Skeletal muscle tissue (tissue), 3 donors: ENCODE measurements at regions not wholly inside any gene's neighbourhood (a gene's known extent, or its start where the extent isn't known, plus 50 kb on each side); places are given as distances from the start of the nearest gene placed in this dataset.
"Not testable (repeated sequence)": the region's sequence is repeated elsewhere in the genome, so short reads cannot be mapped to it uniquely, and the experiment has no call there.

Experiments
- H3K27ac ChIP-seq: one replicate; pipeline ENCODE4 v1.7.0; 2013; ENCODE audit warnings: mild to moderate bottlenecking, low read depth, low read length, inconsistent platforms
- H3K27me3 ChIP-seq, 3 donors: one replicate each; pipeline ENCODE4 v1.7.0; 2013; ENCODE audit warnings: low read length in 3 of 3; ENCODE audit not compliant: control insufficient read depth in 3 of 3, insufficient read depth in 3 of 3
- H3K36me3 ChIP-seq, 3 donors: one replicate each; pipeline ENCODE4 v1.7.0; 2013; ENCODE audit warnings: low read length in 3 of 3; ENCODE audit not compliant: control insufficient read depth in 3 of 3, insufficient read depth in 3 of 3
- H3K4me1 ChIP-seq, 3 donors: one replicate each; pipeline ENCODE4 v1.7.0; 2013; ENCODE audit warnings: low read length in 3 of 3, mild to moderate bottlenecking in 3 of 3; ENCODE audit not compliant: control insufficient read depth in 3 of 3, insufficient read depth in 3 of 3
- H3K4me3 ChIP-seq, 3 donors: one replicate each; pipeline ENCODE4 v1.7.0; 2013; ENCODE audit warnings: low read length in 3 of 3
- H3K9ac ChIP-seq, 3 donors: one replicate each; pipeline ENCODE4 v1.7.0; 2013; ENCODE audit warnings: low read length in 3 of 3, mild to moderate bottlenecking in 3 of 3, moderate library complexity in 2 of 3, low read depth in 1 of 3
- H3K9me3 ChIP-seq, 3 donors: one replicate each; pipeline ENCODE4 v1.7.0; 2013; ENCODE audit warnings: low read length in 3 of 3; ENCODE audit not compliant: control insufficient read depth in 3 of 3
- donor health status: Osteomylitis.

DNA sequence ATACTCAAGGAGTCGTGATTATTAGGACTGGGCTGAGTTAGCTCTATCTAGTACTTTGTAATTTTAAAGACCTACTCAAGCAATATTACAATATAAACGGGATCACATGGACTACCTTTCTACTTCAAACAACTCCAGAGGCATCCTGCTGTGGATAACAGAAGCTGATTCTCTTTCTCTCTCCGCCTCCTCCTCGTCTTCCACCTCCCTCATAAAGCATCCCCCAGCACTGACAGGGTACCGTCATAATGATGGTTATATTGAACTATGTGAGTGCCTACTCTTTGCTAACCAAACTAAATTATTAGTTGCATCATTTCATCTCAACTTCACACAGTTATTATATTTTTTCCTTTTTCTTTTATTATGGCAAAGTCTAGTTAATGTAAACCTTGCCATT lies 165.4 kb upstream of the FOXF1 start:
- Histone ChIP-seq H3K9ac (no peak overlapping the region), H3K27me3 (peaks cover 18 to 83% (median 63%) of the 10 kb centered on the region in 3 donors), H3K36me3 (no peaks in the 10 kb centered on the region), H3K4me3 (no peak overlapping the region), H3K4me1 (peaks cover 2 to 4% (median 3%) of the 10 kb centered on the region in 3 donors), H3K27ac (no peak overlapping the region), H3K9me3 (no peaks in the 10 kb centered on the region)

DNA sequence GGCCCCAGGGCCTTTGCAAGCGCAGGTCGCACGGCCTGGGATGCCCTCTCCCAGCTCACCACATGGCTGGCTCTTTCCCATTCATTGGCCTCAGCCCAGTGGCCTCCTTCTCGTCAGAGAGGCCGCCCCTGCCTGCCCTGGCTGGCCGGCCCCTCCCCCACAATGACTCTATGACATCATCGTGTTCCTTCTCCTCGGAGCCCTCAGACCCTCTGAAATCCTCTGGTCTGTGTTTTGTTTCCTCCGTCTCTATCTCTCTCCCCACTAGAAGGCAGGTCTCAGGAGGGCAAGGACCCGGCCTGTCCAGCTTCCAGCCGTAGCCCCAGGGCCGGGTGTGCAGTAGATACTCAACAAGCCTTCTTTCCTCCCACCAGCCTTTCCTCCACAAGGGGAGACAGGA lies 164.8 kb upstream of the FOXF1 start:
- Histone ChIP-seq H3K4me1 (peaks cover 2 to 4% (median 3%) of the 10 kb centered on the region in 3 donors), H3K4me3 (no peak overlapping the region), H3K36me3 (no peaks in the 10 kb centered on the region), H3K9ac (no peak overlapping the region), H3K9me3 (no peaks in the 10 kb centered on the region), H3K27ac (no peak overlapping the region), H3K27me3 (peaks cover 19 to 80% (median 61%) of the 10 kb centered on the region in 3 donors)

DNA sequence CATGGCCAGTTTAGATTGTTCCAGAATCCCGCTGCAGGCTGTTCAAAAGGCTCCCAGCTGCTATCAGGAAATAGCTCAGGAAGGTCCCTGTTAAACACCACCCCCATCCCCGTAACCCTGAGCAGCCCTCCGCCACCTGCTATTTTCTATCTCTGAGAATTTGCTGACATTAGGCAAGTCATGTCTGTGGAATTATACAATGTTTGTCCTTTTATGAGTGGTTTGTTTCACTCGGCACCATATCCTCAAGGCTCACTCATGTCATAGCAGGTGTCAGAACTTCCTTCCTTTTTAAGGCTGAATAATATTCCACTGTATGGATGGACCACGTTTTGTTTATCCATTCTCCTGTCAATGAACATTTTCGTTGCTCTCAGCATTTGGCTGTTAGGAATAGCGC lies 164.3 kb upstream of the FOXF1 start:
- no peak overlapping the region for H3K9ac ChIP-seq
- peaks cover 2 to 4% (median 3%) of the 10 kb centered on the region in 3 donors for H3K4me1 ChIP-seq
- peaks cover 19 to 80% (median 59%) of the 10 kb centered on the region in 3 donors for H3K27me3 ChIP-seq
- H3K4me3 ChIP-seq: no peak overlapping the region
- no peaks in the 10 kb centered on the region for H3K9me3 ChIP-seq
- H3K36me3 ChIP-seq: no peaks in the 10 kb centered on the region
- no peak overlapping the region for H3K27ac ChIP-seq

DNA sequence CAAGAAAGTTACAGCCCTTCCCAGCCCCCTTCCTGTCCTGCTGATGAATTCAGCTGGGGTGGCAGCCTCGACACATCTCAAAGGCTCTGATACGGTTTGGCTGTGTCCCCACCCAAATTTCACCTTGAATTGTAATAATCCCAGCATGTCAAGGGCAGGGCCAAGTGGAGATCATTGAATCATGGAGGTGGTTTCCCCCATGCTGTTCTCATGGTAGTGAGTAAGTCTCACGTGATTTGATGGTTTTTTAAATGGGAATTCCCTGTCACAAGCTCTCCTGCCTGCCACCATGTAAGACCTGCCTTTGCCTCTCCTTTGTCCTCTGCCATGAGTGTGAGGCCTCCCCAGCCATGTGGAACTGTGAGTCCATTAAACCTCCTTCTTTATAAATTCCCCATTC lies 163.2 kb upstream of the FOXF1 start:
- Histone ChIP-seq H3K27me3 (peaks cover 25 to 82% (median 57%) of the 10 kb centered on the region in 3 donors), H3K9ac (no peak overlapping the region), H3K36me3 (no peaks in the 10 kb centered on the region), H3K27ac (no peak overlapping the region), H3K9me3 (no peaks in the 10 kb centered on the region), H3K4me3 (no peak overlapping the region), H3K4me1 (peaks cover 2 to 4% (median 3%) of the 10 kb centered on the region in 3 donors)

DNA sequence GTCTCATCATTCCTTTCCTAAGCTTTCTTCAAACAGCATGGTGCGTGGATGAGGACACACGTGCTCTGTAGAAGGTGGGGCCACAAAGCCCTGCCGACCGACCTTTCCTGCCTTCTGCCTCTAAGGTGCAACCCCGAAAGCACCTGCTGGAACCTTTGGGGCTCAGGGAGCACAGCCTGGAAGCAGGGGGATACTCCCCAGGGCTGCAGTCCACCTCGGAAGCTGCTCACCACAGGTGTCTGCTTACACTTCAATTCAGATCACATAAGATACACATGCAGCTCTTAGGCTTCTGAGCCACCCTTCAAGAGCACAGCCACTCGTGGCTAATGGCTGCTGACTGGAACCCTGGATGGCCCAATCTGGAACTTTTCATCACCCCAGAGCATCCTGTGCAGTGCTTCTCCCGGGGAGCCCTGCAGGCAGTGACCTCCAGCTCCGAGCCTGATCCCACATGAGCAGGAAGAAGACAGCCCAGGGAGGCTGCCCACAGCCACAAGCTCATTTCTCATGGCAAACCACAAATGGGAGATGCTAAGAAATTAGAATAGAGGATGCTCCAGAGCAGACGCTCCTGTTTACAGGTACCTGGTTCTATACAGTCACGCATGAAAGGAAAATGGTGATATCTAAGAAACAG lies 162.3 kb upstream of the FOXF1 start:
- no peak overlapping the region for H3K9ac ChIP-seq
- no peak overlapping the region for H3K4me3 ChIP-seq
- H3K27ac ChIP-seq: no peak overlapping the region
- H3K4me1 ChIP-seq: peaks cover 2 to 4% (median 3%) of the 10 kb centered on the region in 3 donors
- no peaks in the 10 kb centered on the region for H3K36me3 ChIP-seq
- H3K9me3 ChIP-seq: no peaks in the 10 kb centered on the region
- peaks cover 28 to 80% (median 55%) of the 10 kb centered on the region in 3 donors for H3K27me3 ChIP-seq

DNA sequence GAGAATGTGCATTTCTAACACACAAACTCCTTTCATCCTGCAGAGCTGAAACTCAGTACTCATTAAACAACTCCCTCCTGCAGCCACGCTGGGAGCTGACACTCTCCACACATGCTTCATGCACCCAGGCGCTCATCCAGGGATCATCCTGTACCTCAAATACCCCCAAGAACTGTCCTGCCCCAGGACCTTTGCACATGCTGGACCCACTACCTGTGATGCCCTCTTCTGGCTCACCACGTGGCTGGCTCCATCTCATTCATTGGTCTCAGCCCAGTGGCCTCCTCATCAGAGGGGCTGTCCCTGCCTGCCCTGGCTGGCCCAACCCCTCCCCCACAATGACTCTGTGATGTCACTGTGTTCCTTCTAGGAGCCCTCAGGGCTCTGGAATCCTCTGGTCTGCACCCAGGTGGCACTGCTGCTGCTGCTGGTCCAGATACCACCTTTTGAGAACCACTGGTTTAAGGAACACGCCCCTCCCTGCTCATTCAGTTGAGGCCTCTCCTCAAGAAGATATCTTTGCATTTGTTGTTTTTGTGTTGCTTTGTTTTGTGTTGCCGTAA lies 160.9 kb upstream of the FOXF1 start:
- no peaks in the 10 kb centered on the region for H3K36me3 ChIP-seq
- H3K27ac ChIP-seq: no peak overlapping the region
- no peaks in the 10 kb centered on the region for H3K4me1 ChIP-seq
- no peak overlapping the region for H3K4me3 ChIP-seq
- no peak overlapping the region for H3K9ac ChIP-seq
- peaks cover 35 to 79% (median 63%) of the 10 kb centered on the region in 3 donors for H3K27me3 ChIP-seq
- H3K9me3 ChIP-seq: no peaks in the 10 kb centered on the region

DNA sequence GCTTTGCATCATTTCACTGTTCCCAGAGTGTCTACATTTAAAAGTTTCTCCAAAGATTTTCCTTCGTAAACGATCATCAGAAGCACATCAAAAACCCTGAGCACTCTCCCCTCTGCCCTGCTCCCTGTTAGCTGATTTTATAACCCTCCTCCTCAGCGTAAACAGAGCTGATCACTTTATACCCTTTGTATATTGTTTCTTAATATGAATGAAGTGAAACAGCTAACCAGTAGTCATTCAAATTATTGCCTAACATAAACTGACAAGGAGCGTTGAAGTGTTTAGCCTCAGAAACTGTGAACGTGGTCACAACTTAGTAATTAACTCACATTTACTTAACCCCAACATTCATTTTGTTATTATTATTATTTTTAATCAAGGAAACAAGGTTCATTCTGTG lies 160.0 kb upstream of the FOXF1 start:
- peaks cover 0 to 1% (median under 1%) of the 10 kb centered on the region in 3 donors for H3K9me3 ChIP-seq
- H3K4me3 ChIP-seq: no peak overlapping the region
- no peaks in the 10 kb centered on the region for H3K36me3 ChIP-seq
- H3K27ac ChIP-seq: no peak overlapping the region
- H3K9ac ChIP-seq: no peak overlapping the region
- H3K4me1 ChIP-seq: no peaks in the 10 kb centered on the region
- peaks cover 36 to 81% (median 65%) of the 10 kb centered on the region in 3 donors for H3K27me3 ChIP-seq

DNA sequence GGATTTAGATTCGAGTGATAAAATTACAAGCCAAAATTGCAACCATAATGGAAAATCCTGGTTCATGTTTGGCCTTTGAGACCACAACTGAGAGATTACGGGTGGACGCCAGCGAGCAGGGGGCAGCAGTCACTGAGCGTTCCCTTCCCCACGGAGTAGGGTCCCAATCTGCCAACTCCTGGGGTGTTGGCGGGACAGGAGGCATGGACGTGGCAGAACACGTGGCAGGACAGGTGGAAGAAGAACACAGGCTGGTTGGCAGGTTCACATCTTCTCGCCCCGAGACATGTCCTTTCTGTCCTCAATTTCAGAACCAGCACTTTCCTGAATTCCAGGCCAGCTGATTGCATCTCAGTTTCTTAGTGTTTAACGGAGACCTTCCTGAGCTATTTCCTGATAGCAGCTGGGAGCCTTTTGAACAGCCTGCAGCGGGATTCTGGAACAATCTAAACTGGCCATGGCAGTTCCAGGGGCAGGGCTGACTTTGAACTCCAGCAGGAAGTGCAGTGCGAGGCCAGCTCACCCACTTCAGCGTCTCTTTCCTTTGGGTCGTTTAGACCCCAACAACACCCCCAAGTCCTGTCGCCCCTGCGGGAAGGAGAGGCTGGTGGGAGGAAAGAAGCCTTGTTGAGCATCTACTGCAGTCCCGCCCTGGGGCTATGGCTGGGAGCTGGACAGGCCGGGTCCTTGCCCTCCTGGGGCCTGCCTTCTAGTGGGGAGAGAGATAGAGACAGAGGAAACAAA lies 159.1 kb upstream of the FOXF1 start:
- Histone ChIP-seq H3K4me3 (no peak overlapping the region), H3K9me3 (peaks cover 3 to 4% (median 3%) of the 10 kb centered on the region in 3 donors), H3K9ac (no peak overlapping the region), H3K27ac (no peak overlapping the region), H3K36me3 (no peaks in the 10 kb centered on the region), H3K4me1 (no peaks in the 10 kb centered on the region), H3K27me3 (peaks cover 36 to 78% (median 59%) of the 10 kb centered on the region in 3 donors)

DNA sequence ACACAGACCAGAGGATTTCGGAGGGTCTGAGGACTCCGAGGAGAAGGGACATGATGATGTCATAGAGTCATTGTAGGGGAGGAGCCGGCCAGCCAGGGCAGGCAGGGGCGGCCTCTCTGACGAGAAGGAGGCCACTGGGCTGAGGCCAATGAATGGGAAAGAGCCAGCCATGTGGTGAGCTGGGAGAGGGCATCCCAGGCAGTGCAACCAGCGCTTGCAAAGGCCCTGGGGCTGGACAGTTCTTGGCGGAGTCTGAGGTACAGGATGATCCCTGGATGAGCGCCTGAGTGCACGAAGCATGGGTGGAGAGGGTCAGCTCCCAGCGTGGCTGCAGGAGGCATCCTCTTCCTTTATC lies 158.6 kb upstream of the FOXF1 start:
- not testable (repeated sequence) for H3K4me3 ChIP-seq, H3K36me3 ChIP-seq, H3K4me1 ChIP-seq, H3K9me3 ChIP-seq, H3K27ac ChIP-seq, H3K9ac ChIP-seq
- H3K27me3 ChIP-seq: peaks cover 36 to 77% (median 62%) of the 10 kb centered on the region in 3 donors

DNA sequence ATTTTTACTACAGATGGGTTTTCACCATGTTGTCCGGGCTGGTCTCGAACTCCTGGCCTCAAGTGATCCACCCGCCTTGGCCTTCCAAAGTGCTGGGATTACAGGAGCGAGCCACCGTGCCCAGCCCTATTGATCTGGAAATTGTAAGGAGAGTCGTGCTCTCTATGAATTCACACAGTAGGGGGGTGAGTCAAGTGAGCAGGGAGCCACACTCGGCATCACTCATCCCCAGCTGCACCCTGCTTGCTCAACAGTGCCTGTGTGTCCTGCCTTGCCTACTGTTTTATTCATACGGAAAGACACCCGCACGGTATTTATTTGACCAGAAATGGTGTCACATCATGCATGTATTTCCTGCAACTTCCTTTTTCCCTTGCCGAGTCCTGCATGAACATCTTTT lies 157.2 kb upstream of the FOXF1 start:
- Histone ChIP-seq H3K27ac (no peak overlapping the region), H3K9ac (no peak overlapping the region), H3K36me3 (no peaks in the 10 kb centered on the region), H3K4me1 (no peaks in the 10 kb centered on the region), H3K4me3 (no peak overlapping the region), H3K27me3 (peaks cover 34 to 76% (median 62%) of the 10 kb centered on the region in 3 donors), H3K9me3 (peaks cover 3 to 6% (median 4%) of the 10 kb centered on the region in 3 donors)
